ENCODE measurements at regions not wholly inside any gene's neighbourhood (a gene's known extent, or its start where the extent isn't known, plus 50 kb on each side); places are given as distances from the start of the nearest gene placed in this dataset.

- no peak for TF ChIP-seq CTCF (conservative IDR thresholded peaks at IDR 0.05; ENCODE audit: low read depth)
- ChIA-PET CTCF (interaction anchor here (0.6 to 0.7 kb wide), 3 partner anchors 100 to 699 kb away, joined by 3 to 4 read pairs (median 4); no protein-coding TSS in a partner anchor), POLR2A (ENCODE audit: low non-redundant PET) (no interaction called here)
- DNase-seq (ENCODE audit: low spot score) = peak; percentile 20
- H3K27ac ChIP-seq = peak overlapping the region; percentile 79
Observed at GRCh38 chr18:45565280-45565970, 49.9 kb upstream of the SLC14A2 start.
